ENCODE measurements at regions not wholly inside any gene's neighbourhood (a gene's known extent, or its start where the extent isn't known, plus 50 kb on each side); places are given as distances from the start of the nearest gene placed in this dataset.

- DNase-seq (ENCODE audit: low read depth): no peak
Measured at GRCh38 chr18:78150590-78150989, 829.0 kb upstream of the SALL3 start.

- DNase-seq (ENCODE audit: low read depth): no peak
Measured at GRCh38 chr18:78151234-78151633, 828.4 kb upstream of the SALL3 start.

- no peak for DNase-seq (ENCODE audit: low read depth)
Measured at GRCh38 chr18:78151948-78152725, 827.5 kb upstream of the SALL3 start.

- DNase-seq (ENCODE audit: low read depth): no peak
Measured at GRCh38 chr18:78153362-78153761, 826.3 kb upstream of the SALL3 start.

- DNase-seq (ENCODE audit: low read depth): no peak
Measured at GRCh38 chr18:78154444-78154843, 825.2 kb upstream of the SALL3 start.

- no peak for DNase-seq (ENCODE audit: low read depth)
Measured at GRCh38 chr18:78154853-78155252, 824.8 kb upstream of the SALL3 start.

GRCh38 chr18:78156466-78156865 is 823.2 kb upstream of the SALL3 start:
- no peak for DNase-seq (ENCODE audit: low read depth)

GRCh38 chr18:78158943-78159342 is 820.7 kb upstream of the SALL3 start:
- no peak for DNase-seq (ENCODE audit: low read depth)

- no peak for DNase-seq (ENCODE audit: low read depth)
Measured at GRCh38 chr18:78159397-78159796, 820.2 kb upstream of the SALL3 start.

- no peak for DNase-seq (ENCODE audit: low read depth)
Measured at GRCh38 chr18:78160961-78161656, 818.5 kb upstream of the SALL3 start.

- DNase-seq (ENCODE audit: low read depth): no peak
Measured at GRCh38 chr18:78165525-78165924, 814.1 kb upstream of the SALL3 start.

GRCh38 chr18:78168526-78168925 is 811.1 kb upstream of the SALL3 start:
- DNase-seq (ENCODE audit: low read depth): no peak

- no peak for DNase-seq (ENCODE audit: low read depth)
Measured at GRCh38 chr18:78169174-78169864, 810.3 kb upstream of the SALL3 start.

- no peak for DNase-seq (ENCODE audit: low read depth)
Measured at GRCh38 chr18:78171954-78172353, 807.7 kb upstream of the SALL3 start.

GRCh38 chr18:78174737-78175136 is 804.9 kb upstream of the SALL3 start:
- no peak for DNase-seq (ENCODE audit: low read depth)

- DNase-seq (ENCODE audit: low read depth): no peak
Measured at GRCh38 chr18:78178812-78179211, 800.8 kb upstream of the SALL3 start.

GRCh38 chr18:78180741-78181140 is 798.9 kb upstream of the SALL3 start:
- no peak for DNase-seq (ENCODE audit: low read depth)

GRCh38 chr18:78183815-78184214 is 795.8 kb upstream of the SALL3 start:
- DNase-seq (ENCODE audit: low read depth): no peak

GRCh38 chr18:78191276-78191675 is 788.3 kb upstream of the SALL3 start:
- no peak for DNase-seq (ENCODE audit: low read depth)

- DNase-seq (ENCODE audit: low read depth): no peak
Measured at GRCh38 chr18:78192054-78192453, 787.6 kb upstream of the SALL3 start.

GRCh38 chr18:78196280-78196679 is 783.3 kb upstream of the SALL3 start:
- DNase-seq (ENCODE audit: low read depth): no peak

GRCh38 chr18:78199002-78199401 is 780.6 kb upstream of the SALL3 start:
- no peak for DNase-seq (ENCODE audit: low read depth)

- DNase-seq (ENCODE audit: low read depth): no peak
Measured at GRCh38 chr18:78199611-78200010, 780.0 kb upstream of the SALL3 start.
